Activated CD8-positive, alpha-beta memory T cell treated with anti-CD3 and anti-CD28 coated beads, Interleukin-2, amount 50 U/mL, for 1 hour (primary cell): ENCODE measurements at regions not wholly inside any gene's neighbourhood (a gene's known extent, or its start where the extent isn't known, plus 50 kb on each side); places are given as distances from the start of the nearest gene placed in this dataset.

Source experiments
- DNase-seq: peaks from one replicate; pipeline ENCODE4 v3.0.0-alpha.2; 2020; ENCODE audit errors: extremely low read depth

- no peak for DNase-seq
These were observed 326.9 kb downstream of the SLC4A3 start for GRCh38 chr2:219954331-219954730.

DNA sequence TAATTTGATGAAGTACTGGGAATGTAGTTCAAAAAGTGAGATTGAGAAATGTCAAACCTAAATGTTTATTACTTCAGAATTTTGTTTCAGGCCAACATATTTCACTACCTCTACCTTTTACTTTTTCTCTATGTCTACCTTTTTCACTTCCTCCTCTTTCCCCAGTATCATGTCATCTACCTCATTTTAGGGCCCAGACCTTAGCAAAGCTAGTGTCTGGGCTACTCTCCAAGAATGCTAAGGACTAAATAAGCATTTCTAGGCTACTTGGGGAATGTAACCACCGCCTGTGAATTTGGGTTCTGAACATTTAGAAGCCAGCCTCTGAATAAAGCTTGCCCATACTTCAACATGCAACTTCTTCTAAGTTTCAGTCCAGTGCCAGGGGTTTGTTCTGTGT, 330.4 kb downstream of the SLC4A3 start:
- no peak for DNase-seq

GRCh38 chr2:219958941-219959340, 331.5 kb downstream of the SLC4A3 start:
- no peak for DNase-seq

DNA sequence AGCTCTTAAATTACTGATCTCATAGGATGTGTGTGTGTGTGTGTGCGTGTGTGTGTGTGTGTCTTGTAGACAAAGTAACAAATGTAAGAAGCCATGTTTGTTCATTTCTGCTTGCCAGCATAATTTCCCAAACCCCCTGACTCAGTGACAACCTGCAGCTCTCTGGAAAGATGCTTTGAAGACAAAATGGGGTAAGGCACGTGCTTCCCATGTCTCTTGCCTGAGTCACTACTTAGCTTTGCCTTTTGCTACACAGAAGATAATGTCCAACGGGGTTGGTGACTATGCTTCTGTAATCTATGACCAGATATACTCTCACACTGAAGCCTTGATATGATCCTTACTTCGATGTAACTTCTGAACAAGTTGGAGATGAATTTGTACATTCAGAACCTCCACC, 332.0 kb downstream of the SLC4A3 start:
- DNase-seq: no peak

DNA sequence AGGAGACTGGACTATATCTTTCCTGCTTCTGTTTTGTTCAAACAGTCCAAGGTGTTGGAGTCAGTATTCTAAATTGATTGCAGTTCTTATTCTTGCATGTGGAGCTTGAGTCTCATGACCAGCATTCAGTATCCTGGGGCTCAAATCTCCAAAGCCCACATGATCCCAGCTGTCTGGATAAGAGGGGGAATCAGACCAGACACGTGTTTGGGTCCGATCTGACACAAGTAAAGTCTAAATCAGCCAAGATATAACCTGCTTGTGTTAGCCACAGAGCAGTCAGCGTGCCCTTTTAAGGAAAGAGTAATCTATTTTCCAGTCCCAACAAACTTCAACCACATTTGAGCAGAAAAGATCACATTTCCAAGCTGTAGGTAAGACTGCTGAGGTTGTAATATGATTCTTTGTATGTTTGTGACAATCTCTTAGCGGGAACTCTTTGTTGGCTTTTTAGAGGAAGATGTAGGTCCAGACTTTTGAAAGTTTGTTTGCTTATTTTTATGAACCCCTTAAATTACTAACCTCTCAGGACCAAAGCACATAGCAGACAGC, 334.6 kb downstream of the SLC4A3 start:
- no peak for DNase-seq

DNA sequence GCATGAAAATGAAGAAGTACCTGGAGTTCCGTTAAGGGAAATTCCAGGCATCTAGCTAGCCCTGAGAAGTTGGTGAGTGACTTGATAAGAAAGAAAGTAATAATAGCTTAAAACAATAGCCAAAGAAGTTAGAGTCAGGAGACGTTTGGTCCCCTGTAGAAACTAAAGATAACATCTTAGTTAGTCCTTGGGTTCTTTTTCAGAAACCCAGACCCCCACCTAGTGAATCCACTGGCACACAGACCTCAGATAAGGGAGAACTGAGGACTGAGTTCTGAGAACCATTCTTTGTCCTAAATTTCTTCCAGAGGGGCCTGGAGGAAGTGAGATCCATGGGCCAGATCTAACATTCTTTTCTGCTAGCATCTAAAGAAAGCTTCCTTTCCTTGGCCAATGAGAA, 335.4 kb downstream of the SLC4A3 start:
- DNase-seq: no peak

- DNase-seq: no peak
These were observed 338.1 kb downstream of the SLC4A3 start for GRCh38 chr2:219965287-219966194.

DNA sequence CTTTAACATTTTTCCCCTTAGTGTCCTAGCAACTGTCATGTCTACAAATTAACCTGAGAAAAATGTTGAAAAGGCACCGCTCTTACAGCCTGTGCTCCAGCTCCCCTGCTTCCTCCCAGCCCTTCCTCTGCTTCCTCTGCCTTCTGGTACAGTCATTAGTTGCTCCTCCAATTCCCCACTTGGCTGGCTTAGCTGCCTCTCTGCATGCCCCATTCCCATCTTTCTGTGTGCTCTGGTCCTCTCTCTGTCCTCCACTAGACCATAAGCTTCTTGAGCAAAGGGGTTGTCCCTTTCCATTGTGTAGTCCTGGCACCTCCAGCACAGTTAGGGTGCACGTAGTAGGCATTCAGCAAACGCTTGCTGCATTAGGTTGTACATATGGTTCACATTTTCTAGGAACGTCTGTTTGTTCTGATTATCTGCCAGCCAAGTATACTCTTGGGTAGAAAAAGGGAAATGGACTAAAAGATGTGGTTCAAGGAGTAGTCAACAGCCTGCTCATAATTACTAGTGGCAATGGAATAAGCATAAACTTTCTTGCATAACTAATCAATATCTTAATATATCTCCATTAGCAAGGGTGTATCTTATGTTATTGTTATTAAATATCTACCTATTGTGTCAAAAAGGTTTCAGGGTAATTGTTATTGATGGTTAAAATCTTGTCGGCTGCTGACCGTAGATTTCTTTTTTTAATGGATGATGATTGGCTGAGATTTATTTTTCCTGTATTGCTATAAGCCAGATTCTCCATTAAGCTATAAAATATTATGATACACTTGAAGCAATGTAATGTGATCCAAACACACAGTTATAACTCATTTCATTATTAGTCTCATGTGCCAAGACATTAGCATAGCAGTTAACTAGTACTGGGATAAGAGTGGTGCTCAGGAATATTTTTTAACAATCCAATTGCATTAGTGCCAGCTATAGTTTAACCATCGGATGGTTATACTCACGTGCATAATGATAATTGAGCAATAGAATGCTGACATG, 340.1 kb downstream of the SLC4A3 start:
- DNase-seq: no peak

DNA sequence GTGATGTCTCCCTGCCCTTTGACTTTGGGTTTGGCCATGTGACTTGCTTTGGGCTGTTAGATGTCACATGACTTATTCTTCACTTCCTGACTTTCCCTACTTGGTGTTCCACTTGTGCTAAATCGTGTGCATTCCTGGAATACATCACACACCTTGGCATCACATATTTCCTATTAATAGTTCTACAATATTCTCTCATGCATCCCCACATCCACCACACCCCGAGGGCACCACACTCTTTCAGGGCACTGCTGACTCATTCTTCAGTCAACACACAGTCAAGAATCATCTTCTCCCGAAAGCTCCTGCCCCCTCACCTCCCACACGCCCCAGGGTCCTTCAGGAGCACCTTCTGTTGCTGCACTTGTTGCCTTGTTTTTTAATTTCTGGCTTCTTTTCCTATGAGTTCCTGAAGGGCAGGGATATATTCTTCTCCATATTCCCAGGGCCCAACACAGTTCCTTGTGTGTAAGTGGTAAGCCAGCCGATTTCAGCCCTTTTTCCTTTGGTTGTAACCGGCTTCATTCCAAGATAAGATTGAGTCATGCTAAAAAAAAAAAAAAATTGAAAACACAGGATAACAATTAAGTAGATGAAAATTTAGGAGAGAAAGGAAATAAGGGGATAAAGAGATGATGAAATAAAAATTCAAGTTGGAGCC, 341.4 kb downstream of the SLC4A3 start:
- no peak for DNase-seq

DNA sequence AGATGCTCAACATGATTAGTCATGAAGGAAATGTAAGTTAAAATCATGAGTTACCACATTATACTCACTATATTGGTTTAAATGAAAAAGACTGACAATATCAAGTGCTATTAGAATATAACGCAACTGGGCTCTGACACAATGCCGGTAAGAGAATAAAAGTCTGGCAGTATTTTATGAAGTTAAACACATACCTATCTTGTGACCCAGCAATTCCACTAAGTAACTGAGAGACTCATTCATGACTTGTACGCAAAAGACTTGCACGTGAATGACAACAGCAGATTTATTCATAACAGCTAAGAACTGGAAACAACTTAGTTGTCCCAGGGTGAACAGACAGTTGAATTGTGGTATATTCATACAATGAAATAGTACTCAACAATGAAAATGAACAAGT, 342.1 kb downstream of the SLC4A3 start:
- no peak for DNase-seq

- DNase-seq: no peak
These were observed 345.7 kb downstream of the SLC4A3 start for GRCh38 chr2:219973136-219973535.

DNA sequence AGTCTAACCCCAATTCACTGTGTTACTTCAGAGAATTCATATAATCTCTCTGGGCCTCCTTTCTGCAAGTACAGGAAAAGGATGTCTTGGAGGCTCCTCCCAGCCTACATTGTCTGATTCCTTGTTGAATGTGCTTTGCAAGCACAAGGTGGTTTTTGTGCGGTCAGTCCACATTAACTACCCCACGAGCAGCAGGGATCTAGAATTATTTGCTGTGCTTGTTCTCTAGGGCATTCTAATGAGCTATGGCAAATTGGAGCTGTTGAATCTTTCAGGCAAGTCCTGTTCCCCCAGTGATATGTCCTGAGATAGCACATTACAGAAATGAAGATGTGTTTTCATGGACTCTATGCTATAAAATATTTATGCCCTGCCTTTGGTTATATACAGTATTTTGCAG, 349.4 kb downstream of the SLC4A3 start:
- DNase-seq: no peak

- DNase-seq: no peak
These were observed 353.2 kb downstream of the SLC4A3 start for GRCh38 chr2:219980638-219981037.

GRCh38 chr2:219983836-219984235, 356.4 kb downstream of the SLC4A3 start:
- no peak for DNase-seq

- no peak for DNase-seq
These were observed 357.6 kb downstream of the SLC4A3 start for GRCh38 chr2:219985017-219985416.

DNA sequence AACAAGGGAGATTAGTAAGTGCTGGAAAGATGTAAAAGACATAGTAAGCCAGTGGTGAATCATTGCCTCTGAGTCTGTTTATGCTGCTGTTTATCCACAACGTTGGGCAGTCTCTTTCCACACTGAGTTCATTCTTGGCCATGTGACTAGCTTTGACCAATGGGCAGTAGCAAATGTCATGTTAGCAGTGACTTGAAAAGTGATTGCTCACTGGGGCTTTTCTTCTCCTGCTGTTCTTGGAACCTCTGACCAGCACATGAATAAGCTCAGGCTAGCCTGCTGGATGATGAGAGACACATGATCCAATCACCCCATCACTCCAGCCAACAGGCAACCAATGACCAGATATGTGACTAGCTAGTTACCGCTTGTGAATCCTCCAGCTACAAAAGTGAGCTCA, 360.4 kb downstream of the SLC4A3 start:
- no peak for DNase-seq

DNA sequence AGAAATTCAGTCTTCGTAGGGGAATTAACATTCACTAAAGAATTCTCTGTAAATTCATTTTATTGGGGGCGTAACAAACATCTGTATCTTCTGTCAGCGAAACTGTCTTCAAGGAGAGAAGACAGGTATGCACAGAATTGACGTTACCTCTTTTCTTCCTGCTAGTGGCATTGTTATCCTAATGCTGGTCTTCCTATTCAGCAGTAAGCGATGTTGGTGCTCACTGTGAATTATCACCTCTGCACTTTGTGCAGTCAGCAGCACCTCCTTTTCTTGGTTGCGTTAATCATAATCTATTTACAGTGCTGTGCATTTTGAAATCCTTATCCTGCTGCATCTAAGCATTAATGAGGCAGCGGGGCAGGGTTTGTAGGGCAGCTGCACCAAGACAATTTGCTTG, 362.3 kb downstream of the SLC4A3 start:
- DNase-seq: no peak

- DNase-seq: no peak
These were observed 363.7 kb downstream of the SLC4A3 start for GRCh38 chr2:219991116-219991515.

DNA sequence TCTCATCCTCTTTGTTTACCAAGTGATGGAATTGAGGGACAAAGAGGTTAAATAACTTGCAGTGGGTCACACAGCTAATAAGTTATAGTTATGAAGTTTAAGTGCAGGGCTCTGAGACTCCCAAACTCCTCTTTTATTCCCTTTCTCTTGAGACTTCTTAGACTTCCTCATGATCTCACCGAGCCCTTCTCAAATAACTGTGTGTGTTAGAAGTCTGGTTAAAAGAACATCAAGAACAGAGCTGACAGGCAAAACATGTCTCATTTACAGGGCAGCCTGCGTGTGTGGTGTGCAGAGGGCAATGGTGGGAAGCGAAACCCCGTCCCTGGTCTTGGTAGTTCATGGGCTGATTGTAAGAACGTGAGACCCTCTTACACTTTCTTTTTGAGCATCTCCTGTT, 368.0 kb downstream of the SLC4A3 start:
- DNase-seq: no peak

DNA sequence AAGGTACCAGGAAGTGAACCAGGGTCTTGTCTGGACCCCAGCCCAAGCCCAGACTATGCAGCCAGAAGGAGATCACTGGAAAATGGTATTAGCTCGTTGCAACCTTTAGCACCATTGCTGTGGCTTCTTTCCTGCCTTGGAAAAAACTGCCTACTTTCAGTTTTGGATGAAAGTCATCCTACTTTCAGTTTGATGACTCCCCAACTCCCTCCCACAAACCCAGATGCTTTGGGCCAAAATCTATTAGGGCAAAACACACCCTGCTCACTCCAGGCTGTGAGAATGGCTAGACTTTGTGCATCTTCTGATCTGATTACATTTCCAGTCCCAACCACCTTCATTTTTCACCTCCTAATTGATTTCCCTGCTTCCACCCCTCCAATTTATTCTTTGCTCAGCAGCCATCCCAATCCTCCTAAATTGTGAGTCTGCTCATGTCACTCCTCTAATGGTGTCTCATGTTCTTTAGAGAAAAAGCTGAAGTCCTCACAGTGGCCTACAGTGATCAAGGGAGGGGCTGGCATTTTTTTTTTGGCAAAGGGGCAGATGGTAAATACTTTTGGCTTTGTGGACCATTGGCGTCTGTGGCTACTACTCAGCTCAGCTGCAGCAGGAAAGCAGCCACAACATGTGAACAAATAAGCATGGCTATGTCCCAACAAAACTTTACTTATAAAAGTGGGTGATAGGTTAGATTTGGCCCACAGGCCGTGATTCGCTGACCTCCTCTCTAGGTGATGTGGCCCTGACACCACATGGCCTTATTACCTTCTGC, 368.7 kb downstream of the SLC4A3 start:
- DNase-seq: no peak

- DNase-seq: no peak
These were observed 370.0 kb downstream of the SLC4A3 start for GRCh38 chr2:219997341-219997851.
